Fibroblast of mammary gland (primary cell): ENCODE measurements at regions not wholly inside any gene's neighbourhood (a gene's known extent, or its start where the extent isn't known, plus 50 kb on each side); places are given as distances from the start of the nearest gene placed in this dataset.

Experiments used
- DNase-seq: peaks from one replicate; pipeline ENCODE4 v3.0.0-alpha.2; 2010; ENCODE audit warnings: low read depth
- H3K4me3 ChIP-seq: 2 replicates; pipeline ENCODE4 v1.5.1; 2011; ENCODE audit warnings: low read depth, mild to moderate bottlenecking, low read length, moderate library complexity; ENCODE audit not compliant: control insufficient read depth
- TF ChIP-seq, protein P1 (sequence below): conservative IDR thresholded peaks from 2 replicates; pipeline ENCODE4 v1.5.1; 2011; ENCODE audit warnings: low read depth, low read length, inconsistent platforms; ENCODE audit not compliant: control insufficient read depth, insufficient read depth

DNA sequence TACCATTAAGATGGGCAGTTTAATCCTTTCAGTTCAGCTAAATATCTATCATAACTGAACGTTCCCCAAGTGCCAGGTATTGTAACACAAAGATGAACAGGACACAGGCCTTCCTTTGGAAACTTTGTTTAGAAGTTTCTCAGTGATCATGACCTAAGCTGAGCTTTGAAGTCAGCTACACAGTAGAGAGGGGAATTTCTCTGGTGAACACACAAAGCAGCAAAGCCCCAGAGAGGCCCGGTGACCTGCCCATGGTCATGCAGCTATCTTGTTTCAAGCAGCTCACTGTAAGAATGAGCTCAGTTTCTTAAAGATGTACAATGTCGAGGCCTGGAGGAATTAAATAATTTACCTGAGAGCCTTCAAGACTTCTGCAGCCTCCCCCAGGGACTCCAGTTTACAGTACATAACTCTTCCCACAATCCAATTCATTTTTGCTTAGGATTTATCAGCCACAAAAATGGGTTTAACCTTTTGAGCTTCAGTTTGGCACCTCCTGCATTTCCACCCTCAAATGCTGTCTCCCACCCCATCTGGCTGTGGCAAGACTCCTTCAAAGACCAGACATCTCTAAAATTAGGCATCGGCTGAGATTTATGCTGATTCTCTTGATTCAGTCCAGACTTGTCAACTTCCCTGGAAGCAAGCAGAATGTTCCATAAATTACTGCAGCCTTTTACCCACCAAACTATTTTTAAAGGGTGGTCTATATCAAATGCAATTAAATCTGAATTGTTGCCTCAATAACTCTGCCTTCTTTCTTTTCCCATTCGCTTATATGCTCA, 325.6 kb downstream of the TXNL1 start:
- no peak overlapping the region for H3K4me3 ChIP-seq
- TF ChIP-seq, protein P1, sequence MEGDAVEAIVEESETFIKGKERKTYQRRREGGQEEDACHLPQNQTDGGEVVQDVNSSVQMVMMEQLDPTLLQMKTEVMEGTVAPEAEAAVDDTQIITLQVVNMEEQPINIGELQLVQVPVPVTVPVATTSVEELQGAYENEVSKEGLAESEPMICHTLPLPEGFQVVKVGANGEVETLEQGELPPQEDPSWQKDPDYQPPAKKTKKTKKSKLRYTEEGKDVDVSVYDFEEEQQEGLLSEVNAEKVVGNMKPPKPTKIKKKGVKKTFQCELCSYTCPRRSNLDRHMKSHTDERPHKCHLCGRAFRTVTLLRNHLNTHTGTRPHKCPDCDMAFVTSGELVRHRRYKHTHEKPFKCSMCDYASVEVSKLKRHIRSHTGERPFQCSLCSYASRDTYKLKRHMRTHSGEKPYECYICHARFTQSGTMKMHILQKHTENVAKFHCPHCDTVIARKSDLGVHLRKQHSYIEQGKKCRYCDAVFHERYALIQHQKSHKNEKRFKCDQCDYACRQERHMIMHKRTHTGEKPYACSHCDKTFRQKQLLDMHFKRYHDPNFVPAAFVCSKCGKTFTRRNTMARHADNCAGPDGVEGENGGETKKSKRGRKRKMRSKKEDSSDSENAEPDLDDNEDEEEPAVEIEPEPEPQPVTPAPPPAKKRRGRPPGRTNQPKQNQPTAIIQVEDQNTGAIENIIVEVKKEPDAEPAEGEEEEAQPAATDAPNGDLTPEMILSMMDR = no peak
- no peak for DNase-seq

DNA sequence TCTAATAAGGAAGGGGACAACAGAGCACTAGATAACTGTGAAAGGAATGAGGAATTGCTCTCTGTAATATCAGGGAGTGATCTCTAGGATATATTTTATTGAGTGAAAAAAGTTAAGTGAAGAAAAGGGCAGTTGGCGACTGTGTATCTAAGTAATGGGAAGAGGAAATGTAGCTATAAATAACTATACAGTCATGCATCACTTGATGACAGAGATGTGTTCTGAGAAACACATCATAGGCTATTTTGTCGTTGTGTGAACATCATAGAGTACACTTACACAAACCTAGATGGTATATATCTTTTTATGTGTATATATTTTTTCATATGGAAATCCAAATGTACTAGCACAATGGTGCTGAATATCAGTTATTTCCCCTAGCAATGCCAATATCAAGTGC, 329.3 kb downstream of the TXNL1 start:
- DNase-seq = no peak
- H3K4me3 ChIP-seq = no peak overlapping the region
- TF ChIP-seq, protein P1 = no peak

DNA sequence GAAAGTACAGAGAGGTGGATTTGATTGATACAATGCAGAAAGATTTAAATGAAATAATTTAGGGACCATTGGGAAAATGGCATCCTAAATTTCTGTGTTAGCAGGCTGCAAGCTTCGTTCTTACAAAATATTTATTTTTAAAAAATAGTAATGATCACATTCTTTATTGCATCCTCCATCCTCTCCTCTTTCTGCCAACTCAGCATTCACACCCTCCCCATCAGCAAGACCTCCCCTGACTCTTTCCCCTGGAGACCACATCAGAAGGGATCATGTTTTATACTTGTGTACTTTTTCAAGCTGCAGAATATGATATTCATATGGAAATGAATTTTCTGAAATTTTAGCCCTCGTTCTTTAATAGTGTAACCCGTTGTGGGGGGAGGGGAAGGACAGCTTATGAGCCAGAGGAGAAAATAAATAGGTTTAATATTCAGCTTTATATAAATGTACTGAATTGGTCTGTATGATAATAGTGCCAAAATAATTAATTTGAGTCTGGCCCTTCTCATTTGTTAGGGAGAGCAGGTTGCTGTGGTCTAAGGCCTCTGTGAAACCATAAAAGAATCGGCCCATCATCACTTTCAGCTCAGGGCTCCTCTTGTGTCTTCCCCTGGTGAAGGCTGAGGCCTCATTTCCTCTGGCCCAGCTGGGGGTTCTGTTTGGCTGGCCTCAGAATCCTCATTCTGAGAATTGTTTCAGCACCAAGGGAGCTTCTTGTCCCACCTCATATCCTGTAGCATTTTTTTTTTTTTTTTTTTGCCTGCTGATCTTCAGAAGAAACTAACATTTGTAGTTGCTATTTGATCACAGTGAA, 330.8 kb downstream of the TXNL1 start:
- no peak for DNase-seq
- H3K4me3 ChIP-seq = no peak overlapping the region
- TF ChIP-seq, protein P1 = no peak

DNA sequence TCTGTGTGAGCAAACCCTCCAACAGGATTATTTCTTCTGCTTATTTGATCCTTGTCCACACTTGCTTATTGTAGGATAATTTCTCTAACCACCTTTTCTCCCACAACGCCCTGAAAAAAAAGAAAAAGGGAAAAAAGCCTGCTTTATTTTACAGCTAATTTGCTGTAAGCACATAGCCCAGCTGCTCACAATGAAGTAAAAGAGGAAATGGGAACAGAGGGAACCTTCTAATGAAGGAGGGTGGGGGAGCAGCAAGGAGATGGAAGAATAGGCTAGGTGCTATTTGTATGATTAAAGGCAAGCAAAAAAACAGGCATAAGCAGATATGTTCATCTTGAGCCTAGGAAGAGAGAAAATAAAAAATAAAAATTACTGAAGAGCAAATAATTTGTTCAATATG, 331.6 kb downstream of the TXNL1 start:
- TF ChIP-seq, protein P1 = no peak
- no peak overlapping the region for H3K4me3 ChIP-seq
- no peak for DNase-seq

DNA sequence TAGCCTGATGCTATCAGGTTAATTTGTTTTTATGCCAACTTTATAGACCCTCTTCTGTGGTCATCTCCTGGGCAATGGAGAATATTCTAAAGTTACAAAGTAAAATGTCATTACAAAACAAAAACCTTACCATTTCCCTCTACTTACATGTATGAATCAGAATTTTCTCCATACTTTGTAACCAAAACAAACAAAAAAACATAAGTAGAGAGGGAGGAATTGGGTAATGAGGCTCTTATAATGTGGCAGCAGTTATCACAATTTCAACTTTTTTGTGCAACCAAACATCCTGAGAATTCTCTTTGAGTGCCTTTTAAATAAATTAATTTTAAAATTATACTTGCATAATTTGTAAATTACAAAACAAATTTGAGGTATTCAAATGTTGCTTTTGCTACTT, 332.8 kb downstream of the TXNL1 start:
- DNase-seq = peak; percentile 21
- TF ChIP-seq, protein P1 = no peak
- no peak overlapping the region for H3K4me3 ChIP-seq

DNA sequence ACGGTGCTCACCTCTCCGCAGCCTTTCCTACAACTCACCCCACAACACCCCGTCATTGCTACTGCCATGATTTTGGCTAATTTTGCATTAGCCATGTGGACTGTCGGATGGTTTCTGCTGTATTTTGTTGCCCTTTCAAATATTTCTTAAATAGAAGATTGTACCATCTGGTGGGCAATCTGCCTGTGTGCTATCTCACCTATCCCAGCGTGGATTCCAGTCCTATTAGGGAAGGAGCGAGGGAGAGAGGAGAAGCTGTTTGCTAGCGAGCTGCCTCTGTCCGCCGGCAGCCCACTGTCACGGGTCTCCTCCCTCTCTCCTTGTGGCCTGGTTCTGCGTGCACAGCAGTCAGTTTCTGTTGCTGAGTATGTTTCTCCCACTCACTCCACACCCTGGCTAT, 336.2 kb downstream of the TXNL1 start:
- H3K4me3 ChIP-seq = no peak overlapping the region
- TF ChIP-seq, protein P1 = no peak
- DNase-seq = no peak
